Lung (tissue), 11 donors: ENCODE measurements at regions not wholly inside any gene's neighbourhood (a gene's known extent, or its start where the extent isn't known, plus 50 kb on each side); places are given as distances from the start of the nearest gene placed in this dataset.

Experiments
- ATAC-seq: fragments of 200-7000 bp; cut with Tn5 transposase; one replicate; pipeline ENCODE4 v1.9.1; 2020; ENCODE audit warnings: moderate number of reproducible peaks; ENCODE audit not compliant: insufficient read depth, low FRiP score
- DNase-seq, 3 donors: peaks; one replicate each; pipeline ENCODE4 v3.0.0-alpha.2; 2013 to 2017
- H3K27ac ChIP-seq, 2 donors: one replicate each; pipeline ENCODE4 v1.5.1; 2013; ENCODE audit warnings: mild to moderate bottlenecking in 2 of 2, moderate library complexity in 2 of 2, control low read depth in 1 of 2, inconsistent platforms in 1 of 2, low read depth in 1 of 2, low read length in 1 of 2
- H3K27me3 ChIP-seq, 3 donors: one replicate each; pipeline ENCODE4 v1.5.1; 2013; ENCODE audit warnings: low read length in 2 of 3; ENCODE audit not compliant: control insufficient read depth in 3 of 3, insufficient read depth in 3 of 3
- H3K36me3 ChIP-seq, 4 donors: one replicate each; pipeline ENCODE4 v1.5.1; 2013; ENCODE audit warnings: low read length in 4 of 4, mild to moderate bottlenecking in 1 of 4, moderate library complexity in 1 of 4; ENCODE audit not compliant: control insufficient read depth in 4 of 4, insufficient read depth in 4 of 4
- H3K4me1 ChIP-seq, 5 donors: one replicate each; pipeline ENCODE4 v1.5.1; 2013; ENCODE audit warnings: low read length in 5 of 5, mild to moderate bottlenecking in 2 of 5, moderate library complexity in 1 of 5; ENCODE audit not compliant: control insufficient read depth in 5 of 5, insufficient read depth in 5 of 5
- H3K4me3 ChIP-seq: one replicate; pipeline ENCODE4 v1.5.1; 2013; ENCODE audit warnings: mild to moderate bottlenecking, control low read depth, moderate library complexity
- H3K9ac ChIP-seq, 2 donors: one replicate each; pipeline ENCODE4 v1.5.1; 2013; ENCODE audit warnings: low read length in 2 of 2, control low read depth in 1 of 2; ENCODE audit not compliant: insufficient read depth in 1 of 2
- H3K9me3 ChIP-seq, 4 donors: one replicate each; pipeline ENCODE4 v1.5.1; 2013; ENCODE audit warnings: low read length in 3 of 4, mild to moderate bottlenecking in 1 of 4, moderate library complexity in 1 of 4; ENCODE audit not compliant: control insufficient read depth in 4 of 4, insufficient read depth in 3 of 4
- WGBS, 2 donors: extraction: QIAGEN DNeasy Blood & Tissue Kit; methylation state at CpG; one replicate each; pipeline ENCODE4 v1.1.7; 2013; 5-methylcytosine and 5-hydroxymethylcytosine counted together
- TF ChIP-seq, protein P1 (sequence below): IDR thresholded peaks from 2 replicates; pipeline ENCODE4 v1.5.1; 2012; ENCODE audit warnings: mild to moderate bottlenecking; ENCODE audit errors: control extremely low read depth, extremely low read depth
- donor health status: control.
- donor health status: control.
- donor health status: Bipolar disorder and iron deficiency.
- donor health status: healthy.
- donor health status: DM: yes; HTN: yes; CAD: no.

DNA sequence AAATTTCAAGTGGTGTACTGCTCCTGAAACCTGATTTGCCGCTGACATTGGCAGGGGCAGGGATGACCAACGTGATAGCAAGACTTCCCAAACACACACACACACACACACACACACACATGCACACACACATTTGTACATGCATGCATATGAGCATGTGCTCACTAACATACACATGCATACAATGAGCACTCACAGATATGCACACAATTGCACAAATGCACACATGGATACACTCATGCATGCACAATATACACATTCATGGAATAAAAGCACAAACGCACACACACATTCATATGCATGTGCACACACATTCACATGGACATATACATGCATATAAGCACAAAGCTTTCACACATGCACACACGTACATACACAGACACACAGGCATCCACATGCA lies 181.2 kb upstream of the ZNF618 start:
- TF ChIP-seq, protein P1, sequence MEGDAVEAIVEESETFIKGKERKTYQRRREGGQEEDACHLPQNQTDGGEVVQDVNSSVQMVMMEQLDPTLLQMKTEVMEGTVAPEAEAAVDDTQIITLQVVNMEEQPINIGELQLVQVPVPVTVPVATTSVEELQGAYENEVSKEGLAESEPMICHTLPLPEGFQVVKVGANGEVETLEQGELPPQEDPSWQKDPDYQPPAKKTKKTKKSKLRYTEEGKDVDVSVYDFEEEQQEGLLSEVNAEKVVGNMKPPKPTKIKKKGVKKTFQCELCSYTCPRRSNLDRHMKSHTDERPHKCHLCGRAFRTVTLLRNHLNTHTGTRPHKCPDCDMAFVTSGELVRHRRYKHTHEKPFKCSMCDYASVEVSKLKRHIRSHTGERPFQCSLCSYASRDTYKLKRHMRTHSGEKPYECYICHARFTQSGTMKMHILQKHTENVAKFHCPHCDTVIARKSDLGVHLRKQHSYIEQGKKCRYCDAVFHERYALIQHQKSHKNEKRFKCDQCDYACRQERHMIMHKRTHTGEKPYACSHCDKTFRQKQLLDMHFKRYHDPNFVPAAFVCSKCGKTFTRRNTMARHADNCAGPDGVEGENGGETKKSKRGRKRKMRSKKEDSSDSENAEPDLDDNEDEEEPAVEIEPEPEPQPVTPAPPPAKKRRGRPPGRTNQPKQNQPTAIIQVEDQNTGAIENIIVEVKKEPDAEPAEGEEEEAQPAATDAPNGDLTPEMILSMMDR, result no peak
- H3K27me3 ChIP-seq, result peaks cover 0 to 4% (median 3%) of the 10 kb centered on the region in 3 donors
- no peaks in the 10 kb centered on the region for H3K4me1 ChIP-seq
- ATAC-seq (no peak), DNase-seq (no peak)
- WGBS, 2 donors, result 79 to 80% methylated on average over 4 of the region's 4 CpGs
- H3K9me3 ChIP-seq, result peaks cover 0 to 5% (median 0%) of the 10 kb centered on the region in 4 donors
- no peak overlapping the region for H3K9ac ChIP-seq
- H3K36me3 ChIP-seq, result no peaks in the 10 kb centered on the region
- H3K27ac ChIP-seq, result no peak overlapping the region
- no peak overlapping the region for H3K4me3 ChIP-seq

DNA sequence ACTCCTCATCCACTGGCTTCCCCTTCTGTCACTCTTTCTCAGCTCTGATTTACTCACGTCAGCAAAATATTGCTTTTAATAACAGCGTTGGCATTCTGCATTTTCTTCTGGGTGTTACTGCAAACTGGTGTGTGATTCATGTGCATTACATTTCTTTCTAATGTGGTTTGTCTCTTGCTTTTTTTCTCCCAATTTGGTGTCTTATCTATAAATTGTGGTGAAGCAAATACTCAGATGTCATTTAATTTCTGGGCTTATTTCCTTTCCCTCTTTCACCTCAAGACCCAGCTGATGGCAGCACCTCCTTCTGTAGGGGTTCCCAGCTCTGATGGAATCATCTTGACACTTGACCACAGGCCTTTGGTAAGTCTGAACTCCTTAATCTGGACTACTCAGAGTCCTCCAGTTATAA lies 180.7 kb upstream of the ZNF618 start:
- peaks cover 0 to 4% (median 3%) of the 10 kb centered on the region in 3 donors for H3K27me3 ChIP-seq
- H3K36me3 ChIP-seq, result no peaks in the 10 kb centered on the region
- H3K9me3 ChIP-seq, result peaks cover 0 to 5% (median 0%) of the 10 kb centered on the region in 4 donors
- WGBS, 2 donors, result 65 to 80% methylated on average over 2 of the region's 2 CpGs
- ATAC-seq (no peak), DNase-seq (no peak)
- H3K9ac ChIP-seq, result no peak overlapping the region
- no peak overlapping the region for H3K4me3 ChIP-seq
- no peaks in the 10 kb centered on the region for H3K4me1 ChIP-seq
- TF ChIP-seq, protein P1, result no peak
- no peak overlapping the region for H3K27ac ChIP-seq

DNA sequence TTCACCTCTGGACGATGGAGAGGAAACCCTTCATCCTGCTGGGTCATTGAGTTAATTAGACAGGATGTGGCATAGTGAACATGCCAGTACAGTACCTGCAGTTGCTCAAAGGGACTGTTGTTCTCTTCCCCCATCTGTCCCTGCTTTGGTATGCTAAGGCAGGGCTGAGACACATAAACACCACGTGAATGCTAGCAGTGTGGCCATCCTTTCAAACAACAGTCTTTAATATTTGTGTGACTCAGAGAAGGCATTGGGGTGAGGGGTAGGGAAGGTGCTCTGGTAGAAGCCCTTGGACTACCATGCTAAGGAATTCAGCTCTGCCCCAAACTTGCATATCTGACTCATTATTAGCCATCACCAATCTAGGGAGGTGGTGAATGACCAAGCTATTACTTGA lies 180.2 kb upstream of the ZNF618 start:
- Histone ChIP-seq H3K4me3 (no peak overlapping the region), H3K9ac (no peak overlapping the region), H3K9me3 (peaks cover 0 to 7% (median 0%) of the 10 kb centered on the region in 4 donors), H3K36me3 (no peaks in the 10 kb centered on the region), H3K27me3 (peaks cover 0 to 3% (median 2%) of the 10 kb centered on the region in 3 donors), H3K27ac (no peak overlapping the region), H3K4me1 (no peaks in the 10 kb centered on the region)
- 42 to 43% methylated on average over 2 of the region's 2 CpGs for WGBS, 2 donors
- DNase-seq (no peak), ATAC-seq (no peak)
- TF ChIP-seq, protein P1, result no peak
